Activated CD8-positive, alpha-beta memory T cell treated with anti-CD3 and anti-CD28 coated beads, Interleukin-2, amount 50 U/mL, for 48 hours (primary cell): ENCODE measurements at regions not wholly inside any gene's neighbourhood (a gene's known extent, or its start where the extent isn't known, plus 50 kb on each side); places are given as distances from the start of the nearest gene placed in this dataset.

Experiments used
- DNase-seq: peaks from one replicate; pipeline ENCODE4 v3.0.0-alpha.2; 2020

DNA sequence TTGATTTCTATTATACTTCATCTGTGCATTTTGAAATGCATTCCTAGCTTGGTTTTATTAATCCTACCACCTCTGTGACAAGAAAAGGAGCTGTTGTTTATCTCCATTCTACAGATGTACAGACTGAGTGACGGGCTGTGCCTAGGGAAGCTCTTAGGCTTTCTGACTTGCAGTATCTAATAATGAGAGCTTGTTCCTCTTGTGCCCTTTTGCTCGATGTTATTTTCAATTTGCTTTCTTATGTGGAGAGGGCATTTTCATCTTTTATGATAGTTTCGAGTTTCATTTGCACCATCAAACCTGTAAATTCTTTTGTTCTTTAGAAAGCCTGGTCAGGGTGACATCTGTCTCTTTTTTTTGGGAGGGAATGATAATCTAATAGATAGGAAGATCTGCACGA is 256.5 kb downstream of the C4orf33 start:
- DNase-seq, result no peak

DNA sequence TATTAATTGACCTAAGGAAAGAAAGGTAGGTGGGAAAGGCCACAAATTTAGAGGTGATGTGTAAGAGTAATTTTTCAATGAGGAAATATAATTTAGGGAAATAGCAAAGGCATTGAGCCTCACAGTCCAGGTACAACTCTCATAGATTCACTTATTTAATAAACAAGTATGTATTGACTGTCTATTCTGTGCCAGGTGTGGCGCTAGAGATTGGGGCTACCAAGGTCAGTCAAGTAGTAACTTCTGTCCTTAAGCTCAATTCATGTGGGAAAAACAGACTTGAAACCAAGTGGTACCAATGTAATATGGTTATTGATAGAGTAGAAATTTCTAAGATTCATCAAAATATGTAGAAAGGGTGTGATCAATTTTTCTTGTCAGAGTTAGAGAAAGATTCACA is 257.5 kb downstream of the C4orf33 start:
- DNase-seq, result no peak

DNA sequence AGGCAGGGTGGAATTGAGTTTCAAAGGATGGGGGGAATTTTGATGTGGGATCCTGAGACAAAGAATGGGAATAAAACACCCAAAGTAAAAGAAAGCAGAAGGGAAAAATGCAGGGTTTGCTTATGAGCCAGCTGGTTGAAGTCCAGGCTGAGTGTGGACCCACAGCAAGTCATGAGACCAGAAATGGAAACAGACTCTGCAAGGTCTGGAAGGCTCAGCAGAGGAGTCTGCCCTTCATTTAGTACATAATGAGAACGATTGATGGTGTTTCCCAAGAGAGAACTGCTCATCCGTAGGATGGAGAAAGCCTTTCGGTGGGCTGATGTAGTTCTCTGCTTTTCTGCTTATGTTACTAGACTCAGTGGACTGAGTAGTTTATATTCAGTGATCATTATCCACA is 259.1 kb downstream of the C4orf33 start:
- DNase-seq, result no peak

DNA sequence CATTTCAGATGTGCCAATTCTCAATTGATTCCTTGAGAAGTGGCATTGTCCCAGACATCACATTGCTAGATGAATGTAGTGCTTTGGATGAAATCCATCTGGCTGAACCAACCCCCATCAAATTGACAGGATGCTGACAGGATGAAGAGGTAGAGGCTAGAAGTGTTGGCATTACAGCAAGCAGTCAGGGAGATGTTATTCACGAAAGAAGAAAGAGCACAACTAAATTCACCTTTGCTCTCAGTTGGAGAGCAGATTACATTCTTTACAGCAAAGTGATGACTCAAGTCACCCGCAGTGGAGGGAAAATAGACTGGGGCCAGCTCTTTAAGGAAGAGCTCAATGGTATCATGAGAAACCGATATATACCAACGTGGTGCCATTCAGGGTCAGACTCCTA is 259.6 kb downstream of the C4orf33 start:
- DNase-seq, result no peak

DNA sequence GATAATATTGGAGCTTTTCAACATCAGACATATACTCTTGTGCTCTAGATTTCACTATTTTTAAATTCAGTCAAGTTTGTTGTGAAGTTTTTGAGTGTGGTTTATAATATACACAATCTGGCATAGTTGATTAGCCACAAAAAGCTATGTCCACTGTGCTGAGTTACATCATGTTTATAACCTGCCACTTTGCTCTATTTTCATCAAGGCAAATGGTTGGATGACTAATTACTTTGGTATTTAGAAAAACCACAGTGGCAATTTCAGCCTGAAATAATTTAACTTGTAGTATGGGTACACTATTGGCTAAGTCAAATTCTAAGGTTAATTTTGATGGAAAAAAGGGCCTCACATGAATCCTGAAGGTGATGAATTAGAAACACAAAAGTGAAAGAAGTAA is 262.6 kb downstream of the C4orf33 start:
- no peak for DNase-seq

DNA sequence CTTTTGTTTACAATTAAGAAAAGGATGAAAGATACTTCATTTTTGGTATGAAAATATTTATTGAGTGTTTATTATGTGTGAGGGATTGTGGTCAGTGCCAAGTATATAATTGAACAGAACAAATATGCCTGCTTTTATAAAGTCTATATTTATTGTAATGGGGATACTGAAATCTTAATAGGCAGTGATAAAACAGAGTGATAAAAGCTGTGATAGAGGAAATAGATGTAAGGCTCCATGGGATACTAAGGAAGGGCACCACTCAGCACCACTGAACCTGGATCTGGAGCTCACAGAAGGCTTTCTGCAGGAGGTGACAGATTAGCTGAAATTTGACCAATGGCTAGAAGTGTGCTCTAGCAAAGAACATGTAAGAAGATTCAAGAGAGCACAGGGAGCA is 263.5 kb downstream of the C4orf33 start:
- DNase-seq, result no peak

DNA sequence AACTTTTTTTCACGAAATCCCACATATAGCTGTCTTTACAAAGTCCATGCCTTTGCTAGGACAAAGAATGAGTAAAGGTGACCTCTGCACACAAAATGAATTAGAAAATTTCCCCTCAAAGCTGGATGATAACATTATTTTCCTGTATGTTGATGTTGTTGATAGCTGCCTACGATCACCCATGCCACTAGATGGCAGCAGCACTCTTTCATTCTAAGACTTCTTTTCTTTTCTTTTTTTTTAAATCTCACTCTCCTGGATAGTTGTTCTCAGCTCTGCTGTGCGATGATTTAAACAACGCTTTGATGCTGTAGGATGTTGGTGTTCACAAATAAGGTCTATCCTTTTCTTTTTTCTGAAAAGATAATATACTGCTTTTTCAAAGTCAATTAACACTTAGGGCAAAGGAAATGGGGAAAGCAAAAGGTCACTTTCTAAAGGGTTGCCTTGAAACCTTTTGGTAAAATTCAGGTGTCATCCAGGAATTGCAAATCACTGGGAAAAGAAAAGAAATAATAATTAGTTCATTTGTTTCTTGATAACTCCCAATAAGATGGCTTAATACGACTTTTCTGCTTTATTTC is 266.8 kb downstream of the C4orf33 start:
- DNase-seq, result peak; percentile 55

DNA sequence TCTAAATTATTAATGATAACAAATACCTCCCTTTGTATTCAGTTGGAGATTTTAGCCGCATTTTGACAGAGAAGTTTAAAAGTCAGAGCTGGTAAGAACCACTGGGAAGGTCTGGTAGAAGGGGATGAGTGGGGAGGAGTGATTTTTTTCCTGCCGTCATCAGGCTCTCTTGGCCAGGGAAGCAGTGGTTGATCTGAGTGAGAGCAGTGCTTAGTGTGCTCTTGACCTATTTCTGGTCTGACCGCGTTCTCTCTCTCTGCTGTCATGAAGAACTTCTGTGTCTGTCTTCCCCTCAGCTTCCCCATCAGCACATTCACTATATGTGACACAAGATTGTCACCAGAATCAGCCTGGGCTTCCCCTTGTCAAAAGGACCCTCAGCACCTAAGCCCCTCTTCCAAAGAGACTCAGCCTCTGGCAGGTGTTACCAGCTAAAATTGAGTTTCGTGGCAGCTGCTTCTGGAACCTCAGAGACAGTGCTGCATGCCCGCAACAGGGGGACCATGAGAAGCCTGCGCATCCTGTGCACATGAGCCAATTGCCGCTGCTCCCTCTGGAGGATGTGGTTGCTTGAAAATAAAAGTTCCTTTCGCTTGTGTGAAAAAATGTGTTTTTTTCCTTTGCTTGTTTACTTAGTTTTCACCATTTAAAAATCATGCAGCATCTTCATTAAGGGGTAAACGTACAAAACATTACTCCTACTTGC is 268.9 kb downstream of the C4orf33 start:
- DNase-seq, result no peak

DNA sequence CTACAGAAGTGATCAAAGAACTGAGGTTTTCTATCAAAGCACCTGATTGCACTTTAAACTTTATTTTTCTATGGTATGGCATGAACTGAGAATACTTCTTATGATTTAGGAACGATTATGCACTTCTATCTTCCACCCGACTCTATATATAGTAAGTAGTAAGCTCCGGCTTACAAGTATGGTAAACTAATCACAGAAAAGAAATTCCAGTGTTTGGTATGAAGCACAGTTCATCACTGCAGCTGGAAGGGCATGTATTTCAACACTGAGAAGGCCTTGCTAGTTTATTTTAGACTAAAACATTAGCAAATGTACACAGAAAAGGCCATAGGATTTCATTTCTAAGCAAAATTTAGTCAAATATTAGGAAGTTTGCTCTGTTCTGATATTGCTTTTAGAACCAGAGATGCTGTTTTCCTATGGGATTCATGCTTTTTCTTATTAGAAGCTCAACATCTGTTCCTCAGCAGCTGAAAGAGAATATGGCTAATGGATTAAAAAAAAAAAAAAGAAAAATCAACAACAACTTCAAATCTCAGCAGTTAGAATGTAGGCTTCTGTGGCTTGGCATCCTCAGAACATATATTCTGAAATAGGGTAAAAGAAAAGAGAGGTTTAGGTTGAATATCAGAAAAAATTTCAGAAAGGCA is 273.5 kb downstream of the C4orf33 start:
- no peak for DNase-seq

DNA sequence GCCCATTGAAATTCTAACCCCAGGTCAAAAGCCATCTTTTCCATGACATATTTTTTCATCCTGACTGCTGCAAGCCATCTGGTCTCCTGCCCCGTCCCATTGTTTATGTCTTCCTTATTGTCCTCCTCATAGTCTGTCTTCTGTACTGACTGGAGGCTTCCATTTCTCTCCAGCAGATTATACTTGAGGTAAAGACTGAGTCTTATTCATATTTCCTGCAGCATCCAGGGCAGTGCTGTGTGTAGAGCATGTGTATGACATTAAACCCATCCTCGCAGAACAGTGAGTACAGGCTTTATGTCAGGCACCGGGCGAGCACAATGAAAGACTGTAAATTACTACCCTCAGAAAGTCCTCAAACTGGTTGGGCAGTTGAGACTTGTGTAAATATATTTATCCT is 275.1 kb downstream of the C4orf33 start:
- DNase-seq, result no peak

DNA sequence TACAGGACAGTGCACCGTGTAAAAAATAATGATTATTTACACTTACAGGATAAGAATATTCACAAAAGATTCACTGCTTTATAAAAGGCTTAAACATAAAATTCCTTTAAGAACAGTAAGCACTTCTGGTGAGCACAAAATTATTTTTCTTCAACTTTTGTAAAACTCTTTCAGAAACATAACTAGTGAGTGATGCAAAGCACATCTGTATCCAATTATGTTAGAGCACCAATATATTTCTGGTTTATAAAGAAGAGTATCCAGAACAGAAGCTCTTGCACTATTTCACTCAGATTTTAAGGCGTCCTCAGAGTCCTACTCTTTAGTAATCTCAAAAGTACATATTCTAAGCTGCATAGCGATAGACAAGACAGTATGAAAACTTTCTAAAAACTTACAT is 276.0 kb downstream of the C4orf33 start:
- DNase-seq, result no peak

DNA sequence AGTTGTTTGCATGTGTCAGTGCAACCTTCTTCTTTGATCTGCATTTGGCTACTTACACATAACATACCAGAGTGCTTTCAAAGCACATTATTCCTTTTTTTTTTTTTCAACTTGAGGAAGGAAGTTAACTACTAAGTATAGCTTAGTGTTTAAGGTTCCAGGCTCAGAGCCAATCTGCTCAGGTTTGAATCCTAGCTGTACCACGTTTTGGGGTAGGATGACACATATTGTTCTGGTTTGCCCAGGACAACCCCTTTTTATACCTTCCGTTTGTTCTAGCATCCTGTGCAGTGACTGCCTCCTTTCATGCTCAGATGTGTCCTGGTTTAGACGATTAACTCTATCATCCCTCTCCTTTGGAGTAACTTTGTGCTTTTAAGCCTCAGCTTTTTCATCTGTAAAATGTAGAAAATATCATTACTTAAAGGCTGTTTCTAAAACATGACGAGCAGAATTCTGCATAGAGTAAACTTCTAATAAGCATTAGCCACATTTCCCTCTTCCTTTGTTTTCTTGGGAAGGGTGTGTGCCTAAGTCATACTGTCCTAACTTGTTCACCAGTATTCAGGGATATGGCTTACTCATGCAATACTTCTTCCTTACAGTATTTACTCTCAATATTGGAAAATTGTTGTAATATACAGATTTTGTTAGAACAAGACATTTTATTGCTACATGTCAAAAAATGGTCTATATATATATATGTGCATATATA is 281.3 kb downstream of the C4orf33 start:
- DNase-seq, result no peak

DNA sequence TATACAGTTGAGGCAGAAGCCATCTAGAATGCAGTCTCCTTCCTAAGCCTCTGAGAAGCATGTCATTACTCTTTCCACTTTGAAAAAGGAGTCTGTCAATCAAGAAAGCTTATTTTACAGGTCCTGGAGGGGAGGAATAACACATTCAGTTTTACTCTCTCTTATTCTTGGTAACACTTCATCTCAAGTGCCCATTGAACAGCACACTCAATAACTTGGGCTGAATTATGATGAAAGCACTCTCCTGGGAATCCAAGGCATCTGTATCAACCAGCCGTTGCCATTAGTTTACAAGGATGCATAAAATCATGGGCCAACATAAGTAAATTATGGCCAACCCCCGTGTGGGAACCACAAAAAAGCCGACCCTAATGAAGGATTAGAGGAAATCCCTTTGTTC is 282.4 kb downstream of the C4orf33 start:
- DNase-seq, result no peak

DNA sequence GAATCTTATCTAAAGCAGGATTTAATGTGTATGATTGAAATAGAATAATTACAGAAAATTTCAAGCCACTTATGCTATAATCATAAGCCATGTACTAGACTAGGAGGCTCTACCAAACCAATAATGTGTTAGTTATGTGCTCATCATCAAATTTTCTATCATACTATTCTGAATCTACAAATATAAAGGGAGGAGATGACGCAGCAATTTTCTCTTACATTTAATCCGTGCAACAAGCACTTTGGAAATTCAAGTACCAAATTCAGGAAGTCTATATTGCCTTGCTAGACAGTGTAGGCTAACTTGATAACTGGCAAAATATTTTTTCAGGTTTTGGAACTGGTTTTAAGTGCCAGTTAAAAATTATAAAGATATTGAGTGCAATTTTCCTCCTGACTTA is 283.5 kb downstream of the C4orf33 start:
- no peak for DNase-seq

DNA sequence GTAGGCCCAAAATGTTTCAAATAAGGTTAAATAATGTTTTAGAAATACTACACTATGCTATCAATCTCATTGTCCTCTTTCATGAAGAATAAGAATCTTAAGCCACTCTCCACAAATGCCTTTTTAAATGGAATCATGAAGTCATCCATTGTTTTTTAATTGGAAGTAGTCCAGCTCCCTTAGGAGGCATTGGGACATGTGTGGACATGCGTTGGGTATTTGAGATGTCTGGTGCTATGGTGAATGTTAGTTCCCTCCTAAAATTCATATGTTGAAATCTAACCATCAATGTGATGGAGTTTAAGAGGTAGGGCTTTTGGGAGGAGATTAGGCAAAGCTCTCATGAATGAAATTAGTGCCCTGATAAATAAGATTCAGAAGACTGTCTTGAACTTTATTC is 289.0 kb downstream of the C4orf33 start:
- no peak for DNase-seq

DNA sequence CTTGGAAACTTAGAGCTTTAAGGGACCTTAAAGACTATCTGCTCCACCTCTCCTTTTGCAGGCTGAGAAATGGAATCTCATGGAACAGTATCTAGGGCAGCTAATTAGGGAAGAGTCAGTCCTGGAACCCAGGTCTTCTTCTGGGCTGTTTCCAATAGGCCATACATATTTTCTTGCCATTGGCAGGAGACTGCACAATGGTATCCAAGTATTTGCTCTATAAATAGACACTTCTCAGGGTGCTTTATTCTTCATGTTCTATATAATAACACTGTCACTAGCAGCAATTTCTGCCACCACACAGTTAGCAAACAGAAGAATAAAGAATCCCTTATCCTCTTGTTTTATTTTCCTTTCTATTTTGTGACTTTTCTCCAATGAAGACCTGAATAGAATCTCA is 291.7 kb downstream of the C4orf33 start:
- DNase-seq, result no peak

DNA sequence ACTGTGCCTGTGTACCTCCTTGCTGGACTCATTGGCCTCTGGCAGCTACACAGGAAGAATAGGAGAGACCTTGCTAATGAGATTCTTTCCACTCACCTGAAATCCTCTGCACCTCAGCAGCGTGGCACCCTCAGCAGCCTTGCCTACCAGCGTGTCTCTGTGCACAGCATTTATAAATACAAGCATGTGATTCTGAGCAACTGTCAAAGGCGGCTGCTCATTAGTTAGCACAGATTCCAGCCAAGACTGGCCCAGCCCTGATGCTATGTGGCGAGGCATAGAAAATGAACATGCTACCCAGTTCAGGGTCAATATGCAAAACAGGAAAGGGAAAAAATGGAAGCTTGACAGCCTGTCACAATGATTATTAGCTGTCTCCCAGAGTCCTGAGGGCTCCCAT is 298.0 kb downstream of the C4orf33 start:
- DNase-seq, result no peak

DNA sequence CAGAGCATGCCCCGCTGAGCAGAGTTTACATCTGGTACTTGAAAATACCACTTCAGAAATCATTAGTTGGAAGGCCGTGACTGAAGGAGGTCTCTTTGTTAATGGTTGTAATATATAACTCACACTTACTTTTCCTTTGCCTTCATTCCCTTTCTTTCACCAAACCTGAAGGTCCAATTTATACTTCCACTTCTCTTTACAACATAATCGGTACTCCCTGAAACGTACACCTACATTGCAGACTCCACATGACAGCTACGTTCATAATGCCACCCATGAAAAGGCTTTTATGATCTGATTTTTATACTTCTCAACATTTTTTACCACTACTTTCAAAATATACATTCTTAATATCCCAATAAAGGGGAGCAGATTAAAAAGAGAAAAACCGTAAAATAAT is 298.7 kb downstream of the C4orf33 start:
- no peak for DNase-seq

DNA sequence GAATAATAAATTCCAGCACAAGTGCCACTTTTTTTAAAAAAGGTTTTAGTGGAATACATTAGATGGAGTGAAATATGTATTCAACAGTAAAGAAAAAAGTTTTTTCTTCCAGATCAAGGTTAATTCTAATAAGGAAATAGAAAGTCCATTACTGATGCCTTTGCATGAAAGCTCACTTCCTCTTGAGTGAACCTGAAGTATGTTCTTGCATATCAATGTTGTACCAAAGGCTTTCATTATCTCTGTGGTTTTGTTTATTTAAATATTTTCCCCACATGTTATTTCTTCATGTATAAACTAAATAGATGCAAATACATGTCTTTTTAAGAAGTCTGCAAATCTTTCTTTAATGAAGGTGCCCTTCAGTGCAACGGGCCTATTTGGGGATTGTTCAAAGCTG is 307.9 kb downstream of the C4orf33 start:
- DNase-seq, result no peak

DNA sequence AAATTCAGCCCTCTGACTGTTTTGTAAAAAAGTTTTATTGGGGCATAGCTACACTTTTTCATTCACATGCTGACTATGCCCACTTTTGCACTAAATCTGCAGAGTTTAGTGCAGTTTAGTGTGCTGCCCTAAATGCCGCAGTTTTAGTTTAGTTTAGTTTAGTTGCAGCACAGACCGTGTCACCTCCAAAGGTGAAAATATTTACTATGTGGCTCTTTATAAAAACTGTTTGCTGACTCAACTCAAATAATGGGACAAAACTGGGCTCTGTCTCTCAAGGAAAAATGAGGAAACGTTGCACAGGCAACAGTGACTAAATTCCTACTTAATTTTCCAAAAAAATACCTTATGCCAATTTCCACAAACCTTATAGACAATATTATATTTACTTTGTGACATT is 314.2 kb downstream of the C4orf33 start:
- no peak for DNase-seq

DNA sequence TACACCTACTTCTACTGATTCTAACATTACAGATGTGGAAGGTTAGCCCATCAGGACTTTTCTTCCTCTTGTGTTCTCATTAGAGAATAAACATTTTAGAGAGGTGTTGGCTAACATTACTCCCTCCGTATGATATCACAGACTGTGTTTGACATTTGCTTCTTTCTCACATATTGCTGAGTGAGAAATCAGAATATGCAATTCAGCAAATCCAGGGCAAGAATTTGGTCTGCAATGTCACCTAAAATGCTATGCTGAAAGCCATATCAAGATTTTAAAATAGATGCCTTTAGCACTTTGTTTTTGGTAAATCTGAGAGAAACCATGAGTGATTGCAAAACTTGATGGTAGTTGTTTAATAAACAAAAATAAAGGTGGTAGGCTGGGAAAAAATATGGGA is 319.1 kb downstream of the C4orf33 start:
- DNase-seq, result no peak

DNA sequence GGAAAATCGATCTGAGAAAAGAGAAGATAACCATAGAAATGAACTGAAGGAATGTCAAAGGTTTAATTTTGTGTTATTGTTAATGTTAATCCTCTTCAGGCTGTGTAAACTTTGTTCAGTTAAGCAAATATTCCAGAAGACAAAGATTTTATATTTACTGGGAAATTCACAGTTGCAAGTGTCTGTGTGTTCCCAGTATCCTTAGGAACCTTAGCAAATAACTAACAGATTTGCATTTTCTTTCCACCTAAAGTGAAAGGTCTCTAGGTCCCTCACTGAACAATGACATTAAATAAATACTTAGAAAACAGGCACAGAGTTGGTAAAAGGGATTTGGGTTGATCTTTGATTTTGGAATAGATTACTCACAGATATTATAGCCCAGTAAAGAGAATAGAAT is 324.7 kb downstream of the C4orf33 start:
- DNase-seq, result no peak

DNA sequence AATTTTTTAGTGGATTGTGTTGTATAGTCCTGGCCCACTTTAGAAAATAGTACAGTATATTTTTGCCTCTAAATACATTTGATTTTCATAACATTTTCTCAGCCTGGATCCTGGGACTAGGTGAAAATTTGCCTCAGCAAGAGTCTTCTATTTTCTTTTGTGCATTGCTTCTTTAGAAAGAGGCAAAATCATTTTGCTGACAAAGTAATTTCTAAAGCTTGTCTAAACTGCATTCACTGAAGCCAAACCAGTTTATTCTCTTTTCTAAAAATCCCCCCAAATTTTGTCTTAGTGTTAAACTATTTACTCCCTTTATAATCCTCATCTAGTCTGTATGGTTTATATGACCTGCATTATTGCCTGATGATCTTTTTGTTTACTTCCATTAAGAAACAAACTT is 326.3 kb downstream of the C4orf33 start:
- no peak for DNase-seq

DNA sequence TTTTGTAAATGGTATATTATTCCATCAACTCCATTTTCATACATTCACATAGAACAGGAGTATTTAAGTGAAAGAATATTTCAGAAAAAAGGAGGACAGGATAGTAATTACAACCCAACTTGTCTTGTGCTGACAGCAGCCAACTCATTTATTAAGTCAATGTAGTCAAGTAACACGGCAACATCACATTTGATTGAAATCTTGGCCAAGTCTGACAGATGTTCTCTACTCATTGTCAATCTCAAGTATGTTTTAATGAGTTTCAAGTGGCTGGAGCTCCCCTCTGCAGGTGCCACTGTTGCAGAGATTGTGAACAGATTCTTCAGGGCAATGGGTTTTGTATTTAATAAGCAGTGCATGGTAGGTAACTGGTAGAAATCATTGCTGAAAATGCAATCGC is 332.5 kb downstream of the C4orf33 start:
- no peak for DNase-seq
